Fibroblast of mammary gland (primary cell): ENCODE measurements at regions not wholly inside any gene's neighbourhood (a gene's known extent, or its start where the extent isn't known, plus 50 kb on each side); places are given as distances from the start of the nearest gene placed in this dataset.

Experiments
- DNase-seq: peaks from one replicate; pipeline ENCODE4 v3.0.0-alpha.2; 2010; ENCODE audit warnings: low read depth
- H3K4me3 ChIP-seq: 2 replicates; pipeline ENCODE4 v1.5.1; 2011; ENCODE audit warnings: low read depth, mild to moderate bottlenecking, low read length, moderate library complexity; ENCODE audit not compliant: control insufficient read depth
- TF ChIP-seq, protein P1 (sequence below): conservative IDR thresholded peaks from 2 replicates; pipeline ENCODE4 v1.5.1; 2011; ENCODE audit warnings: low read depth, low read length, inconsistent platforms; ENCODE audit not compliant: control insufficient read depth, insufficient read depth

DNA sequence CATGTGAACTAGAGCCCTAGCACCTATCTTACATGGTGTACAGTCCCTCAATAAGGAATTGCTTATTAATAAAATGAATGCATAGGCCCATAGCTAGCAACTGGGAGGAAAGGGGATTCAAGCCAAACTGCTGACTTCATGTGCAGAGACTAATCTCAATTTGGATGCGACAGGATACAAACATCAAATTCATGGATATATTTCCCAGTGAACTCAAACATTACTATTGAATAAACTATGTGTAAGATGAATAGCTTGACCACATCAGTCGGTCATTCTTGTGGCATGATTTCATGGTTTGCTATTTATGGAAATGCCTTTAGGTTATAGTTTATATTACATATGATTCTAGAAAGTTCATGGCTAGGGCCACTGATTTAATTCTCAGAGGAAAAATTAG, 268.6 kb upstream of the SLITRK3 start:
- no peak overlapping the region for H3K4me3 ChIP-seq
- peak; percentile 77 for DNase-seq
- TF ChIP-seq, protein P1, sequence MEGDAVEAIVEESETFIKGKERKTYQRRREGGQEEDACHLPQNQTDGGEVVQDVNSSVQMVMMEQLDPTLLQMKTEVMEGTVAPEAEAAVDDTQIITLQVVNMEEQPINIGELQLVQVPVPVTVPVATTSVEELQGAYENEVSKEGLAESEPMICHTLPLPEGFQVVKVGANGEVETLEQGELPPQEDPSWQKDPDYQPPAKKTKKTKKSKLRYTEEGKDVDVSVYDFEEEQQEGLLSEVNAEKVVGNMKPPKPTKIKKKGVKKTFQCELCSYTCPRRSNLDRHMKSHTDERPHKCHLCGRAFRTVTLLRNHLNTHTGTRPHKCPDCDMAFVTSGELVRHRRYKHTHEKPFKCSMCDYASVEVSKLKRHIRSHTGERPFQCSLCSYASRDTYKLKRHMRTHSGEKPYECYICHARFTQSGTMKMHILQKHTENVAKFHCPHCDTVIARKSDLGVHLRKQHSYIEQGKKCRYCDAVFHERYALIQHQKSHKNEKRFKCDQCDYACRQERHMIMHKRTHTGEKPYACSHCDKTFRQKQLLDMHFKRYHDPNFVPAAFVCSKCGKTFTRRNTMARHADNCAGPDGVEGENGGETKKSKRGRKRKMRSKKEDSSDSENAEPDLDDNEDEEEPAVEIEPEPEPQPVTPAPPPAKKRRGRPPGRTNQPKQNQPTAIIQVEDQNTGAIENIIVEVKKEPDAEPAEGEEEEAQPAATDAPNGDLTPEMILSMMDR = no peak

DNA sequence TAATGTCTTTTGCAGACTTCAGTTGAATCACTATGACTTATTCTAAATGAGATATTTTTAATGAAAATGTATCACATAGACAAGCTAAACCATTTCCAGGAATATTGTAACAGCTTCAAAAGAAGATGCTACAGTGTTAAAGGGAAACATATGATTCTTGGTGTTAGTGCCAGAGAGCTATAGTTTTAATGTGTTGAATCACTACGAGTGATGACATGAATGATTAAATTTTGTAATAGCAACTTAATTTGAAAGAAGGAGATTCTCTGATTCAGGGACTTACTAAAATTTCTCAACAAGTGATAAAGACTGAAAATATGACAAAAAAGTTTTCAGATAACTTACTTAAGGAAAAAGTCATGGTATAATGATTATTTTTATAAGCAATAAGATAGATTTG, 267.3 kb upstream of the SLITRK3 start:
- TF ChIP-seq, protein P1 = no peak
- no peak overlapping the region for H3K4me3 ChIP-seq
- peak; percentile 78 for DNase-seq

GRCh38 chr3:165462636-165463334, 266.6 kb upstream of the SLITRK3 start:
- H3K4me3 ChIP-seq = no peak overlapping the region
- TF ChIP-seq, protein P1 = no peak

GRCh38 chr3:165459924-165460835, 264.0 kb upstream of the SLITRK3 start:
- no peak for DNase-seq
- H3K4me3 ChIP-seq = no peak overlapping the region
- TF ChIP-seq, protein P1 = no peak

More at GRCh38 chr3:165462636-165463334, 266.6 kb upstream of the SLITRK3 start:
- DNase-seq = peak; percentile 11

DNA sequence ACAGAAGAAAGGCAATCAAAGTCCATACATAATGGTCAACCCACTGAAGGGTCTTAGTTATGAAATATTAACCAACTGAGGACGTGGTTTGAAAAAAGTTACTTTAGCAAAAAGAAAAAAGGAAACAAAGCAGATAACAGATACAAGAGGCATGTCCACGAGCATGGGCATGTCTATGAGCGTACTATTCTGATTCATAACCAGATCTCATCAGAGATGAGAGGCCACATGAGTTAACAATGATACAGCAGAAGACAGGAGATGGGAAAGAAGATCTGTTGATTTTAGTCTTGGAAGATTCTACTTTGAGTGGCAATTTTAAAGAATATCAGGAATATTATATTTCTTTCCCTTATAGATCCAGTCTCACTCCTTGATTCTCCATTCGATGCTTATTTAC, 262.9 kb upstream of the SLITRK3 start:
- no peak overlapping the region for H3K4me3 ChIP-seq
- TF ChIP-seq, protein P1 = no peak
- DNase-seq = no peak

GRCh38 chr3:165457096-165457495, 260.9 kb upstream of the SLITRK3 start:
- TF ChIP-seq, protein P1 = no peak
- no peak for DNase-seq

More at GRCh38 chr3:165457096-165457495, 260.9 kb upstream of the SLITRK3 start:
- H3K4me3 ChIP-seq = no peak overlapping the region
